ENCODE measurements at regions not wholly inside any gene's neighbourhood (a gene's known extent, or its start where the extent isn't known, plus 50 kb on each side); places are given as distances from the start of the nearest gene placed in this dataset.
"Not testable (repeated sequence)": the region's sequence is repeated elsewhere in the genome, so short reads cannot be mapped to it uniquely, and the experiment has no call there.

DNA sequence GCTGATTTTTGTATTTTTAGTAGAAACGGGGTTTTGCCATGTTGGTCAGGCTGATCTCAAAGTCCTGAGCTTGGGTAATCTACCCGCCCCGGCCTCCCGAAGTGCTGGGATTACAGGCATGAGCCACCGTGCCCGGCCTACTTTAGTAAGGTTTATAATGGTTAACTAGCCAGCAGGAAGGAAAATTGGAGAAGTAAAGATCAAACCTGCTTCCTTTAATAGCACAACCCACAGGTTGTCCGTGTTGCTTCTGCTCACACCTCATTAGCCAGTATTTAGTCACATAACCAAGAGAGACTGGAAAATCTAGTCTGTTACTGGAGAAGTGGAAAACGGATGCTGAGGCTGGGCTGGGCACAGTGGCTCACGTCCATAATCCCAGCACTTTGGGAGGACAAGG, 51.9 kb upstream of the TBL1XR1 start:
- DNase-seq (ENCODE audit: low spot score) = peak; percentile 87

DNA sequence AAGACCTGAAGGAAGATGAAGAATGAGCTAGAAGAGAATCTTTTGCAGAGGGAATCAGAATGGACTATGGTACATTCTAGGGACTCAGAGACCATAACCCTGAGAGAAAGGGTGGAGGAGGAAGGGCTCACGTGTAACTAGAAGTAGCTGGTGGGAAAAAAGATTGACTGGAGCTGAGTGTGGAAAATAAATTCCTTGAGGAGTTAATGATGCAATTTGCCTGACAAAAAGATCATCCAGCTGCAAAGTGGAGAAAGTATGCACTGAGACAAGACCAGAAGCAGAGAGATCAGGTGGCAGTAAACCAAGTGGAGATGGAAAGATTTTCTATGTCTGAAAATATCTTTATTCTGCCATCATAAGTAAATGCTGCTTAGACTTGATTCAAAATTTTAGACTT, 52.9 kb upstream of the TBL1XR1 start:
- peak; percentile 7 for DNase-seq (ENCODE audit: low spot score)

DNA sequence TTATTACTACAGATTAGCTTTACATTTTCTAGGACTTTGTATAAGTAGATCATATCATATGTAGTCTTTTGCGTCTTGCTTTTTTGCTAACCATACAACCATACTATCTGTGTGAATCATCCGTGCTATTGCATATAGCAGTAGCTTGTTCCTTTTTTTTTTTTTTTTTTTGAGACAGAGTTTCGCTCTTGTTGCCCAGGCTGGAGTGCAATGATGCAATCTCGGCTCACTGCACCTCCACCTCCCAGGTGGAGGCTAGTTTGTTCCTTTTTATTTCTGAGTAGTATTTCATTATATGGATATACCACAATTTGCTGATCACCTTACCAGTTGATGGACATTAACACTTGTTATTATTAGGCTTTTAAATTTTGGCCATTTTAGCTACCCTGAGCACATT, 54.5 kb upstream of the TBL1XR1 start:
- DNase-seq (ENCODE audit: low spot score) = no peak

GRCh38 chr3:177257006-177257405, 59.7 kb upstream of the TBL1XR1 start:
- peak; percentile 11 for DNase-seq (ENCODE audit: low spot score)

GRCh38 chr3:177257625-177258024, 60.3 kb upstream of the TBL1XR1 start:
- no peak for DNase-seq (ENCODE audit: low spot score)

- peak; percentile 51 for DNase-seq (ENCODE audit: low spot score)
Observed at GRCh38 chr3:177262396-177262795, 65.1 kb upstream of the TBL1XR1 start.

DNA sequence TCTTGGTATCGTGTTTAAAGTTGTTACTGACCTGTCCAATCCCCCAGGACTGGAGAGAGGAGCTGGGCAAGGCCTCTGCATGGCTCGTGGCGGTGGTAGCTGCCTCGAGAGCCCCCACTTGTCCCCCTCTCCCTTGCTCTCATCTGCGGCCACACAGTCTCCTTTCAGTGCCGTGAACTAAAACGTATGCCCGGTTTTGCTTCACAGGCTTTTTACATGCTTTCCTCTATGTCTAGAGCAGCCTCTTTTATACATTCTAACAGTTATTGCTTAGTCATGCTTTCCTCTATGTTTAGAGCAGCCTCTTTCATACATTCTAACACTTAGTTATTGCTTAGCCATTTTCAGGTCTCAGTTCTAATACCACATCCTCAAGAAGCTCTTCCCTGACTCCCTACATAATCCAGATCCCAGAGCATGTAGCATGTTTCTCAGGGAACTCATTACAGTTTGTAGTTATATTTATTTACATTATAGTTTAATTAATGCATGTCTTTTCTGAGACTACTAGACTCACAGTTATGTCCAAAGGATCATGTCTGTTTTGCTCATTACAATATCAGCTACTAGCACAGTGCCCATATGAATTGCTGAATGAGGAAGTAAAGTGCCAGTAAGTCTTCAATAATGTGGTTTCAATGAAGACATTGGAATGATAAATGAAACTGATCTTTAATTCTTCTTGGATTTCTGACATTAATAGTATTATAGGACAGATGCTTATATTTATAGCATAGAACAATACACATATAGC, 66.5 kb upstream of the TBL1XR1 start:
- DNase-seq (ENCODE audit: low spot score) = no peak

DNA sequence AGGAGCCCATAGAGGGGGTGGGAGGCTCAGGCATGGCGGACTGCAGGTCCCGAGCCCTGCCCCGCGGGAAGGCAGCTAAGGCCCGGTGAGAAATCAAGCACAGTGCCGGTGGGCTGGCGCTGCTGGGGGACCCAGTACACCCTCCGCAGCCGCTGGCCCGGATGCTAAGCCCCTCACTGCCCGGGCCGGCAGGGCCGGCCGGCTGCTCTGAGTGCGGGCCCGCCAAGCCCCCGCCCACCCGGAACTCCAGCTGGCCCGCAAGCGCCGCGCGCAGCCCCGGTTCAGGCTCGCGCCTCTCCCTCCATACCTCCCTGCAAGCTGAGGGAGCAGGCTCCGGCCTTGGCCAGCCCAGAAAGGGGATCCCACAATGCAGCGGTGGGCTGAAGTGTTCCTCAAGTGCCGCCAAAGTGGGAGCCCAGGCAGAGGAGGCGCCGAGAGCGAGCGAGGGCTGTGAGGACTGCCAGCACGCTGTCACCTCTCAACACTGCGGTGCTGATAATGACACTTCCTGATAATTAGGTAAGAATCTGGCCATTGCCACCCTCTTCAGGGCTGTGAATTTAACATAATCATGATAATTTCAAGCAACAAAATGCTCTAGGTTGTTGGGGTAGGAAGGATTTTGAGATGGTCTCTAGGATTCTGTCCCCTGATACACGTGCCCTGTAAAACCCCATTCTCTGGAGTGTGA, 74.7 kb upstream of the TBL1XR1 start:
- not testable (repeated sequence) for DNase-seq (ENCODE audit: low spot score)

DNA sequence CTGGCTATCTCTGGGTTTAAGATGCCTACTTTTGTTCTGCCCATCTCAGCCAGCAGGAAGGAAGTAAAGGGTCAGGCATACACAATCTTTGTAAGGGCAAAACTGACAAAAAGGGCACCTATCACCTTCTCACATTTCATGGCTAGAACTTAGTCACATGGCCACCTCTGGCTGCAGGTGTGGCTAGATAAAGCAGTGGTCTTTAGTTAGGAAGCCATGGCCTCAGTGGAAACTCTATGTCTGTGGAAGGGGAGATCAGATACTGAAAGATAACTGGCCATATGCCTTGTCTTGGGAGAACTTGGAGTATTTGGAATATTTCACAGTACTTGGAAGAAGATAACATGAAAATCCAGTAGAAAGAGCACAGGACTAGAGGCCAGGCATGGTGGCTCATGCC, 80.7 kb upstream of the TBL1XR1 start:
- no peak for DNase-seq (ENCODE audit: low spot score)

GRCh38 chr3:177279118-177279815, 82.0 kb upstream of the TBL1XR1 start:
- peak; percentile 81 for DNase-seq (ENCODE audit: low spot score)

GRCh38 chr3:177281292-177282118, 84.2 kb upstream of the TBL1XR1 start:
- no peak for DNase-seq (ENCODE audit: low spot score)

DNA sequence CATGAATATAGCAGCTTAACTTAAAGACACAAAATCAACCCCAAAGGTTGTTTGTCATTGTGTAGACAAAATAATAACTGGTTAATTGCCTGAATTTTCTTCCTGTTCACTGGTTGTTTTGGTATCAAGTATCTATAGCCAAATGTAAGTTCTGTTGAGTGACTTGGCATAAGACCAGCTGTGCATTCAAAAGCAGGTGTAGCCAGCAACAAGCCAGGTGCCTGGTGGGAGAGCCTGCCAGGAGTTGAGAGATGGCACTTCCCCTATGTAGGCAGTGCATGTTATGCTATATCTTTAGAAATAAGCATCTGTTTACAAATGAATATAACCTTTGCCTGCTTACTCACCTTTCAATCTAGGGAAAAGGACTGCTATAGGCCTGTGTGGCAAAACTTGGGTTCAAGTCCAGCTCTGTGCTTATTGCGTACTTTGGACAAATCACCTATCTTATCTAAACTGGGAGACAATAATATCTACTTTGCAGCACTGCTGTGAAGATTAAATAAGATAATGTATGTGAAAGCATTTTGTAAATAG, 84.9 kb upstream of the TBL1XR1 start:
- DNase-seq (ENCODE audit: low spot score) = no peak

- DNase-seq (ENCODE audit: low spot score) = no peak
Observed at GRCh38 chr3:177283983-177284382, 86.7 kb upstream of the TBL1XR1 start.

- peak; percentile 43 for DNase-seq (ENCODE audit: low spot score)
Observed at GRCh38 chr3:177284383-177284881, 87.2 kb upstream of the TBL1XR1 start.

DNA sequence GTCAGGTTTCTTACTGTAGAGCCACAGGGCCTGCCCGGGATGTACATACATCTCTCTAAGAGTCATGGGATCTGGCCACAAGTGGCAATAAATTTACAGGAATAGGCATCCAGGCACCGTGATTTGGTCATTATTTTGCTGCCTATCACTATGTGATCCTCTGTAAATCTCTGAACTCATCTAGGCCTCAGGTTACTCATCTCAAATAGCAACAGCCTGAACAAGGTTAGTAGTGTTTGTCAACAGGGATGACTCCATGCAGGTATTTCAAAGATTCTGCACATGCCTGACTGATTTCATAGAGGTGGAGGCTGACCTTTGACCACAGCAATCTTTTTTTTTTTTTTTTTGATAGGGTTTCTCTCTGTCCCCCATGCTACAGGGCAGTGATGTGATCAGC, 88.8 kb upstream of the TBL1XR1 start:
- DNase-seq (ENCODE audit: low spot score) = peak; percentile 99

DNA sequence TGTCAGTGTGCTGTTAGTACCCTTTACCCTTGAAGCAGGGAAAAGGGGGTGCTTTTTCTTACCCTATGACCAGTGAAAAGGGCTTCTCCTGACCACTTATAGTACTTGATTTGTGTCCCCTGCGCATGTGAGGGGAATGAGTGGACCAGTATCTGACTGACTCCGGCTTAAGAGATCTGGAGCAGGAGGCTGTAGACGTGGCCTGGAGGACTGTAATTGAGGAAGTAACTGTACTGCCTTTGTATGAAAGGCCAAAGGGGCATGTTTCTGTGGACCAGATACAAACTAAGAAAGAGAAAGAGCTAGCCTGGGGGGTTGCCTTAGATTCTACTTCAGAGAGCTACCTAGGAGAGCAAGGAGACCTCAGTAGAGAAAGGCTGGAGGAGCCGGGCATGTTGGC, 89.9 kb upstream of the TBL1XR1 start:
- no peak for DNase-seq (ENCODE audit: low spot score)

DNA sequence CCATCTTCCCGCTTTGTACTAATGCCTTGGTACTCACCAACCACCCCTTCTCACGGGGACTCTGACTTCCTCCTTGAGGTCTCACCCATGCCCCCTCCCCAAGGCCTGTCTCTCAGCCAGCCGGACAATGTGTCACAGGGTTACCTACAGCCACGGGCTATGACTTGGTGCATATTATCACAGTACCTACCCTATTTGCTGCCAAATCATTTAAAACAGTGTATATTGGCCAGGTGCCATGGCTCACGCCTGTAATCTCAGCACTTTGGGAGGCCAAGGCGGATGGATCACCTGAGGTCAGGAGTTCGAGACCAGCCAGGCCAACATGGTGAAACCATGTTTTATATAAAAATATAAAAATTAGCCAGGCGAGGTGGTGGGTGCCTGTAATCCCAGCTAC, 93.4 kb upstream of the TBL1XR1 start:
- DNase-seq (ENCODE audit: low spot score) = no peak

- DNase-seq (ENCODE audit: low spot score) = peak; percentile 97
Observed at GRCh38 chr3:177294221-177294620, 96.9 kb upstream of the TBL1XR1 start.

- DNase-seq (ENCODE audit: low spot score) = peak; percentile 75
Observed at GRCh38 chr3:177295116-177295515, 97.8 kb upstream of the TBL1XR1 start.

DNA sequence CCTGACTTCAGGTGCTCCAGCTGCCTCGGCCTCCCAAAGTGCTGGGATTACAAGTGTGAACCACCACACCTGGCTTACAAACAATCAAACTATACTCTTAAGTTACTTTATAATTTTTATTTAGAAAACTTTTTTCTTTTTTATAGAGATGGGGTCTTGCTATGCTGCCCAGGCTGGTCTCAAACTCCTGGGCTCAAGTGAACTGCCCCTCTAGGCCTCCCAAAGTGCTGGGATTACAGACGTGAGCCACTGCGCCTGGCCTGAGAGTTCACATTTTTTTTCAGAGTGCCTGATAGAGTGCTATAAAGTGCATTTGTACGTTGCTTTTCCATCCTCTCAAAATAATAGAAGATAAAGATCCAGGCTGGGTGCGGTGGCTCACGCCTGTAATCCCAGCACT, 102.0 kb upstream of the TBL1XR1 start:
- DNase-seq (ENCODE audit: low spot score) = no peak

DNA sequence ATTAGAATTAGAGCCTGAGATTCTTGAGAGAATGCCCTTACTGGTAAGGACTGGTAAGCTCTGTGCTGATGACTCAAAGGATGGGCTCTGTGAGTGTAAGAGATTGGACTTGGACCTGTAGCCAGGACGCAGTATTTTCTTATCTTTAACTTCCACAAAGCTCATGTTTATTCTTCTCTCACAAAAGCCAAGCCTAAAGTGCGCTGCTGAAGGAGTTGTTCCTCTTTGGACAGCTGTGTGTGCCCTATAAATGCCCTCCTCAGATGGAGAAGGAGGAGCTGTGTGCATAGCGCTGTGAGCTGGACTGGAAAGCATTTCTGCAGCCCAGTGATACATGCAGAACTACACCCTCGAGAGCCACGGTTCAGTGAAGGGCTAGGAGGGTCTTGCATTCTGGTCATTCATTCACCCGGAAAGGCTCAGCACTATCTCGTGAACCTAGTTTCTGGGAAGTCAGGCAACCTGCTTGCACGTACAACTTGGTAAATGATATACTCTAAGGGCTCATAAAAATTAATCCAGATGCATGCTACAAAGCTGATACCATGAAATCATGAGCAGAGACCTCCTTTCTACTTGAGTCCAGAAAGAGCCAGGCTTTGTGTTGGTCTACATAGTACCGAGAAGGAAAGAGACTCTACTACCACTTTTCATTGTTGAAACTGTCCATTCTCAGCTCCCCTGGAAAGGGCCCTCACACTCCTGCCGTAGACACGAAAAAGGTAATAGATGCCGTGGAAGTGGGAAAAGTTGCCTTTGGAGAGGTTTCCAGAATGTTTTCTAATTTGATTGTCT, 103.0 kb upstream of the TBL1XR1 start:
- peak; percentile 100 for DNase-seq (ENCODE audit: low spot score)
